GDM1 (cell line): ENCODE measurements at regions not wholly inside any gene's neighbourhood (a gene's known extent, or its start where the extent isn't known, plus 50 kb on each side); places are given as distances from the start of the nearest gene placed in this dataset.
"Not testable (repeated sequence)": the region's sequence is repeated elsewhere in the genome, so short reads cannot be mapped to it uniquely, and the experiment has no call there.

ENCODE experiments used
- DNase-seq: peaks from one replicate; lab custom pipeline; 2025; lab: John Stamatoyannopoulos, UW

GRCh38 chr3:94412936-94413335 is 350.1 kb downstream of the NSUN3 start:
- DNase-seq = not testable (repeated sequence)

- no peak for DNase-seq
Measured at GRCh38 chr3:94413336-94414108, 350.7 kb downstream of the NSUN3 start.

DNA sequence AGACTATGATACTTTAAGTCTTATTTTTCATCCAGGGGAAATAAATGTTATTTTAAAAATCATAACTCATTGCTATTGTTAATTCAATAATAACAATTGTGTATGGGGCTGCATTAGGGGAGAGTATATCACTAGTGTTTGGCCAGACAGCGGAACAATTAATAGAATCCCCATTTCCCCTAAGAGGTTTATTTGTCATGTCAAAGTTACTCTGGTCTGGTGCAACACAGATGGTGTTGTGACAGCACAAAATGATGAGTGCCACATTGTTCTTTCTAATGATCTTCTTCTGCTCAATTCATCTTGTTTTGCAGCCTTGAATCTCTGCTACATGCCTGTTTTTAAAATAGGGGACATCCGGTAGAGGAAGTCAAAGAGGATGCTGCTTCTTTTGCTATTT is 351.6 kb downstream of the NSUN3 start:
- DNase-seq = no peak

- DNase-seq = no peak
Measured at GRCh38 chr3:94416768-94417167, 353.9 kb downstream of the NSUN3 start.

- no peak for DNase-seq
Measured at GRCh38 chr3:94417963-94418455, 355.1 kb downstream of the NSUN3 start.

- DNase-seq = no peak
Measured at GRCh38 chr3:94420931-94421330, 358.1 kb downstream of the NSUN3 start.

- DNase-seq = no peak
Measured at GRCh38 chr3:94423578-94423977, 360.7 kb downstream of the NSUN3 start.

DNA sequence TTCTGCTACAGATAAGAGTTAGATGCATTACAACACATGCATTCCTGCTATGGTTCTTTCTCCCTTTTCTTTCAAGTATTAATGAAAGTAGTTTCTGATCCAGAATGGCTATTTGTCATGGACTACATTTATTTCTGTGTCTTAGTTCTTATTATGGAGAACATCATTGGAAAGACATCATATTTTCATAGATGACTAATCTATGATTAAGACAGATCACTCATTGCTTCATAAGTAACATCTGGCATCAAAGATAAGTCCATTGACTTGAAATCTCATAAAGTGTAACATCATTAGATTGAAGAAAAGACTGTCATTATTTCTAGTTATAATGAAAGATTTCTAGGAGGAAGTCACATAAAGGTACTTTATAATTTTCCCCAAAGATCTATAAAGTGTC is 366.7 kb downstream of the NSUN3 start:
- no peak for DNase-seq

DNA sequence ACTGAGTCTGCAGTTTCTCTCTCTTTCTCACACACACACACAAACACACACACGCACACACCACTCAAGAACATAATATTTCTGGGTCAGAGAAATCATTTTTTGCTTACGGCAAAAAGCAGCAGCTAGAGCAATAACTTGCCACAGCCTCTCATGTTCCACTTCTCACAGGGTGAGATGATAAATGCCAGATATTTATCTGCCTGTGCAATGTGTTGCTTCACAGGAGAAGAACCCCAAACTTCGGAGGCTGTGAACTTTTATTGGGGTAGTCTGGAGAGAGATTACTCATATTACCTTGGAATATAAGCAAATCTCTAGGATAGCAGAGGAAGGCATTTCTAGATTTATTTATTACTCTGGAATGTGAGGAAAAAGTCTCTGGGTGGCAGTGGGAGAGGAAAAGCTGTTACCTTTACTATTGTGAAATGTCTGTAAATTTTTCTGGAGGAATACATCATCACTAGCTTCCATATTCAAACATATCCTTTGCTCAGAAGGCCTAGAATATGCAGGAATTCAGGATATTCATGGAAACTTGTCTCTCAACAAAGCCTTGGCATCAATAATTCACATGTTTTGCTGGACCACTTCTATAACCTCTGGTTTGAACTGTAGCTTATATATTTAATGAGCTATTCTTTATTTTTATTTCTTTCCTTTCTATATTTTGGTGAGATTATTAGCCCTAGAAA is 369.2 kb downstream of the NSUN3 start:
- DNase-seq = no peak

- no peak for DNase-seq
Measured at GRCh38 chr3:94433811-94434210, 370.9 kb downstream of the NSUN3 start.

- DNase-seq = no peak
Measured at GRCh38 chr3:94440767-94441493, 378.1 kb downstream of the NSUN3 start.

DNA sequence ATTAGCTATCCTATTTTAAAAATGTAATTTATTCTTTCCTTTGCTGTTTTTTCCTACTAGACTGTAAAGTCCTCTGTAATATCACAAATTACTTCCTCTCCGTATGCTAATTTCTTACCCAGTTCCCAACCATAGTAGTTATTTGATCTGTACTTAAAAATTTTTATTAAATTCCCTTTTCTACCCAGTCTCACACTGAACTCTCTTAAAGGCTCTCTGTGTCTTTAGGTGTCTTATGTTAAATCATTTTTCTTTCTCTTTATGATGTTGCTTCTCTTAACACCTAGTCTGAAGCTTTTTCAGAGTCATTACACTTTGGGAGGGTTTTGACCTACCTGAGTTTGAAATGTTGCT is 378.6 kb downstream of the NSUN3 start:
- DNase-seq = no peak

- DNase-seq = no peak
Measured at GRCh38 chr3:94453864-94454263, 391.0 kb downstream of the NSUN3 start.

- DNase-seq = no peak
Measured at GRCh38 chr3:94459167-94459566, 396.3 kb downstream of the NSUN3 start.

GRCh38 chr3:94460931-94461330 is 398.1 kb downstream of the NSUN3 start:
- no peak for DNase-seq

DNA sequence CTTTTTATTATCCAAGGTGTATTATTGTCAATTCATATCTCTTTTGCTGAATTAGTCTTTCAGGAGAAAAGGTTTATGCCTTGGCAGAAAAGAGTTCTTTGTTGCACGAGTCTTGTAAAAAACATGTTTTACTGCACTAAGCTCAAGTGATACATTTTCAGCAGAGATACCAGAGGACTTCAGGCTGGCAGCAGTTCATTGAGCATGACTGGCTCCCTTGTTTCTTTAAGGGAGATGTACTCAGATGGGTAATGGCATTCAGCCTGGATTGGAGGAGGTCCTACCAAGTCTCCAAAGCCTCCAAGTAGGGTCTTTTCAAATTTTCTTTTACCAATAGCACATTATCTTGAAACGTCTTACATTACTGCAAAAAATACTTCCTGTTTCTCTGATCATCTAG is 400.1 kb downstream of the NSUN3 start:
- no peak for DNase-seq

DNA sequence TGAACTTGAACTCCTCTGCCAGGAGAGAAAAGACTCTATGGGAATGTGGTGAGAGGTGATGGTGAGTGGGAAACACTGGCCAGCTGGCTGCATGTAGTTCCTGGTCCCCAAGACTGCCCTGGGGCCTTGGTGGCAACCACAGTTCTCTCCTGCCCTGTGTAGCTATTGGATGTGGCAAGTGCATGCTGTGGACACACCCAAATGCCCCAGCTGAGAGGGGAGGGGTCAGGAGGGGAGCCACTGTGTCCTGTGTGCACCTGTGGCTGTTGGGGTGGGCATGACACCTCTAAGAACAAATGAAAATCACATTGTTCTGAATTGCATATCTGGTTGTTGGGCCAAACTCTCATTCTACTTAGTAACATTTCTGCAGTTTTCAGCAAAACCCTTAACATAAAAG is 409.6 kb downstream of the NSUN3 start:
- DNase-seq = no peak

DNA sequence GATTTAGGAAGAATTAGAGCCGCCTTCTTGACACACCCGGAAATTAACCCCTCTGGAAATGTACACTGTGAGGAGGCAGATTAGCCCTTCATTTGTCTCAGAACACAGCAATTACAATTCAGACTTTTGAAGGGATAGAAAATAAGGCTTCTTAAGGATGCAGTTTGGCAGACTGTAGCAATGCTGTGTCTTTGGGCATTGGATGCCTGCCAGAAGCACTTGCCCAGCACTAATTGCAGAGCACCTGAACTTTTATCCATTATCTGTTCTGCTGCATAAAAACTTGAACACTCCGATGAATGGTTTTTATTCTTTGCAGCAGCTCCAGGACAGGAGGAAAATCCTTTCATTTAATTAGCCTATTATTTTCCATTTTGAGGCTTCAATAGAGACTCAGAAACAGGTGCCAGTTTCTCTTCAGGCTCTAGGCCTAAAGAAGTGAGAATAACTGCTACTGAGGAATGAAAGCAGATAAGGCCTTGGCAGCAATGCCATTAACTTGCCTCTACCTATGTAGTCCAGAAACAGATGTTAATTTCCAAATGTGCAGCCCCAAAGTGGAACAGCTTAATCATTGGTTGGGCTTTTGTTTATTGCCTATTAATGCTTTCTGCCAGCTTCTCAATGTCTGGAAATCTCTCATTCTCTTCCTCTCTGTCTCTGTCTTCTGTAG is 418.5 kb downstream of the NSUN3 start:
- no peak for DNase-seq

GRCh38 chr3:94482686-94483085 is 419.8 kb downstream of the NSUN3 start:
- DNase-seq = no peak

DNA sequence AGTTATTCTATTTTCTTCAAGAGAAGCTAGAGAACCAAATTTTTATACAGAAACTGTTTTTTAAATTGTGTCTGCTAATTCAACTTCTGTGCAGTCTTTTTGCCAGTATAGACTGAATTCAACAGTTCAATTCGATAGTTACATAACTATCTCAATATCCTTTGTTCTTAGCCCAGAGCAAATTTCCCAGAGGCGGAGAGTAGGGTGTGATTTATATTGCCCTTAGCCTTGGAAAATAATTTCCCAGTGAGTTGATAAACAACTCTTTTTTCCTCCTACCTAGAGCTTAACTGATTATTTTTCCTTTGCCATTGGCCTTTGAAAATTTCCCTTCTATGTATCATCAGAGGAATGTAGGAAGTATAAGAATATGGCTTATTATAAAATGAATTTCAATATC is 420.5 kb downstream of the NSUN3 start:
- DNase-seq = no peak

GRCh38 chr3:94494992-94495391 is 432.1 kb downstream of the NSUN3 start:
- DNase-seq = no peak

GRCh38 chr3:94500146-94500545 is 437.3 kb downstream of the NSUN3 start:
- no peak for DNase-seq
